GM12875 (cell line): ENCODE measurements at regions not wholly inside any gene's neighbourhood (a gene's known extent, or its start where the extent isn't known, plus 50 kb on each side); places are given as distances from the start of the nearest gene placed in this dataset.

ENCODE experiments used
- H3K4me3 ChIP-seq: one replicate; pipeline ENCODE4 v1.5.1; 2011; ENCODE audit warnings: low read depth, low read length, control low read depth
- CTCF ChIP-seq: IDR thresholded peaks from 2 replicates; pipeline ENCODE4 v1.5.1; 2011; ENCODE audit warnings: low read depth, mild to moderate bottlenecking, control low read depth, inconsistent platforms, low read length, moderate library complexity, borderline replicate concordance; ENCODE audit not compliant: insufficient read depth

- H3K4me3 ChIP-seq: no peak overlapping the region
- no peak for TF ChIP-seq CTCF
Observed at GRCh38 chr2:72037261-72037666, 110.4 kb downstream of the CYP26B1 start.

GRCh38 chr2:72036595-72036994 is 111.1 kb downstream of the CYP26B1 start:
- H3K4me3 ChIP-seq: no peak overlapping the region
- TF ChIP-seq CTCF: no peak

- no peak for TF ChIP-seq CTCF
- no peak overlapping the region for H3K4me3 ChIP-seq
Observed at GRCh38 chr2:72036173-72036545, 111.5 kb downstream of the CYP26B1 start.

GRCh38 chr2:72035518-72036172 is 112.0 kb downstream of the CYP26B1 start:
- no peak for TF ChIP-seq CTCF
- no peak overlapping the region for H3K4me3 ChIP-seq

GRCh38 chr2:72034353-72035095 is 113.1 kb downstream of the CYP26B1 start:
- no peak overlapping the region for H3K4me3 ChIP-seq
- no peak for TF ChIP-seq CTCF

GRCh38 chr2:72033636-72034035 is 114.0 kb downstream of the CYP26B1 start:
- no peak for TF ChIP-seq CTCF
- no peak overlapping the region for H3K4me3 ChIP-seq

- H3K4me3 ChIP-seq: no peak overlapping the region
- no peak for TF ChIP-seq CTCF
Observed at GRCh38 chr2:72032481-72033041, 115.1 kb downstream of the CYP26B1 start.
